COLO668 (cell line): ENCODE measurements at regions not wholly inside any gene's neighbourhood (a gene's known extent, or its start where the extent isn't known, plus 50 kb on each side); places are given as distances from the start of the nearest gene placed in this dataset.
"Not testable (repeated sequence)": the region's sequence is repeated elsewhere in the genome, so short reads cannot be mapped to it uniquely, and the experiment has no call there.

ENCODE experiments used
- DNase-seq: peaks from one replicate; lab custom pipeline; 2025; ENCODE audit not compliant: unreplicated experiment; lab: John Stamatoyannopoulos, UW

DNA sequence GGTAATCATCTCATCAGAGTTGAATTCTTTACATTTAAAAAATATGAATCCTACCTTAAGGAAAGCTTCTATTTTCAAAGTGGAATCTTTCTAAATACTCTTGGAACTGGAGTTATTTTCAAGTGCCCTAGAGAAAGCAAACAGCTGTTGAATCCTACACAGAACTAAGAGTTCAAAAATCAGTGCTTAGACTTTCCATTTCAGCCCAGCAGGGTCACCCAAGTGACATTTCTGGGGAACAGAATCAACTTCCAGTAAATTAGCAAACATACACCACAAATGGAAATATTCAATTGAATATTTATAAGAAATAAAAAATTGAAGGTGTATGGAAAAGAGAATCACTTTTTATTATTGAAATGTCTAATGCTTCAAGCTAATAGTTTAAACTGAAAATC lies 427.7 kb upstream of the NOX3 start:
- no peak for DNase-seq

GRCh38 chr6:155882527-155883333 lies 427.1 kb upstream of the NOX3 start:
- DNase-seq = no peak

GRCh38 chr6:155881826-155882526 lies 426.3 kb upstream of the NOX3 start:
- no peak for DNase-seq

- DNase-seq = no peak
Measured at GRCh38 chr6:155880900-155881299, 425.3 kb upstream of the NOX3 start.

- no peak for DNase-seq
Measured at GRCh38 chr6:155872961-155873360, 417.3 kb upstream of the NOX3 start.

DNA sequence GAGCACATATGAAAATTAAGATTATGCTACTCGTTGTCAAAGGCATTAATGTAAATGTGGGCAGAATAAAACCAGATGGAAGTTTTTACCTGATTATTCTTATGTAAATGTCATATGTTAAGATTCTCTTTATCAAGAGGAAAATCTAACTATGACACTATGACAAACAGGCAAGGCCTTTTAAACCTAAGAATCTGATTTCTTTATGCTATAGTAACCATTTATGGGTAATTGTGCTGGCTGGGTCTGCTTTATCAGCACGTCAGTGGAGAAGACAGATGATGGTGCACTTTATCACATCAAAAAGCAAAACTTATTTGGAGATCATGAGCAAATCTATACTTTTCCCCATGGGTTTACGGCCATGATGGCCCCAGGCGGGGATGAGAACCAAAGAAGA lies 412.0 kb upstream of the NOX3 start:
- no peak for DNase-seq

DNA sequence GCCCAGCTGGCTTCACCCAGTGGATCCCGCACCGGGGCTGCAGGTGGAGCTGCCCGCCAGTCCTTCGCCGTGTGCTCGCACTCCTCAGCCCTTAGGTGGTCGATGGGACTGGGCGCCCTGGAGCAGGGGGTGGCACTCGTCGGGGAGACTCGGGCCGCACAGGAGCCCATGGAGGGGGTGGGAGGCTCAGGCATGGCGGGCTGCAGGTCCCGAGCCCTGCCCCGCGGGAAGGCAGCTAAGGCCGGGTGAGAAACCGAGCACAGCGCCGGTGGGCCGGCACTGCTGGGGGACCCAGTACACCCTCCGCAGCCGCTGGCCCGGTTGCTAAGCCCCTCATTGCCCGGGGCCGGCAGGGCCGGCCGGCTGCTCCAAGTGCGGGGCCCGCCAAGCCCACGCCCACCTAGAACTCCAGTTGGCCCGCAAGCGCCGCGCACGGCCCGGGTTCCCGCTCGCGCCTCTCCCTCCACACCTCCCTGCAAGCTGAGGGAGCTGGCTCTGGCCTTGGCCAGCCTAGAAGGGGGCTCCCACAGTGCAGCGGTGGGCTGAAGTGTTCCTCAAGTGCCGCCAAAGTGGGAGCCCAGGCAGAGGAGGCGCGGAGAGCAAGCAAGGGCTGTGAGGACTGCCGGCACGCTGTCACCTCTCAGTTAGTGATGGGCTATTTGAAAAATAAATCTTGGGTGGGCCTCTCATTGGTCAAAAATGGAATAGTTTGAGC lies 411.2 kb upstream of the NOX3 start:
- DNase-seq = not testable (repeated sequence)

DNA sequence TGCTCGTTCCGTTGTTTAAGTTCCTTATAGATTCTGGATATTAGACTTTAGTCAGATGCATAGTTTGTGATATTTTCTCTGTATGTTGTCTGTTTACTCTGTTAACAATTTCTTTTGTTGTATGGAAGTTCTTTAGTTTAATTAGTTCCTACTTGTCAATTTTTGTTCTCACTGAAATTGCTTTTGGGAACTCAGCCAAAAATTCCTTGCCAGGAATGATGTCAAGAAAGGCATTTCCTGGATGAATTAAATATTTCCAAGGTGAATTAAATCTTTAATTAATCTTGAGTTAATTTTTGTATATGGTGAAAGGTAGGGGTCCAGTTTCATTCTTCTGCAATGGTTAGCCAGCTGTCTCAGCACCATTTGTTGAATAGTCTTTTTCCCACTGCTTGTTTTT lies 406.2 kb upstream of the NOX3 start:
- DNase-seq = no peak

DNA sequence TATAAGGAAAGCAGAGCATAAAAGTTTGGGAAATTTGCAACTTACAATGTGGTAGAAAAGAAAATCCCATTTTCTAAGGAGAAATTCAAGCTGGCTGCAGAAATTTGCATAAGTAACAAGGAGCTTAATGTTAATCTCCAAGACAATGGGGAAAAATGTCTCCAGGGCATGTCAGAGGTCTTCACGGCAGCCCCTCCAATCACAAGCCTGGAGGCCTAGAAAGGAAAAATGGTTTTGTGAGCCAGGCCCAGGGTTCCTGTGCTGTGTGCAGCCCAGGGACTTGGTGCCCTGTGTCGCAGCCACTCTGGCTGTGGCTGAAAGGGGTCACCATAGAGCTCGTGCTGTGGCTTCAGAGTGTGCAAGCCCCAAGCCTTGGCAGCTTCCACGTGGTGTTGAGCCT lies 403.3 kb upstream of the NOX3 start:
- DNase-seq = not testable (repeated sequence)

DNA sequence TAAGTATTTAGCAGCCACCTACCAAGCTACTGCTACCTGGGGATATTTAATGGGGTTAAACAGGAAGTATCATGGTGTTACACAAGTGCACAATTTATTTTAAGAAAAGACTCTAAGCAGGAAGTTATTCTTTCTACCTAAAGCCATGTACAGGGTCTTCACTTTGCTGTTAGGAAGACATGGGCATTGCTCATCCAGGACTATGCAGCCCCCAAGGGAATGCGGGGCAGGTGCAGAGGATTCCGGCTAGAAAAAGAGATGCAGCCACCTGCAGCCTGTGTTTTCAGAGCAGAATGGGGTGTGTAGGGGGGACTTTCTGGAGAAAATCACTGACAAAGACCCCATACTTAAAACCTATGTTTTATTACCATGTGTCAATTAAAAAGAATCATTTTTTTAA lies 399.1 kb upstream of the NOX3 start:
- DNase-seq = no peak

DNA sequence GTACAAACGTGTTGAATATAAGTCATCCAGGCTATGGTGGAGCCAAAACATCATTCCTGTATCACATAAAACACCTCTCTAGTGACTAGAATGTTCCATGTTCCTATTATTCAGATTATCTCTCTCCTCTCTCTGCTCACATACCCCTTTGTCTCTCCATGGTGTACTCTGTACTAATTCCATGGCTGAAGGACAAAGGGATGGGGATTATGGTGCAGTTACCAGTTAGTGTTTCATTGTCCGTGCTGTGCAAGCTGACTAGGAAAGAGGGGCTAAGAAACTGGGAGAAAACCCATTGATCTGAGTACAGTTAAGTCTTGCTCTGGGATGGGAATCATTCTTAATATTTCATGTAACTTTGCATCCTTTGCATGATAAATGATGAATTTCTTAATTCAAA lies 397.4 kb upstream of the NOX3 start:
- DNase-seq = no peak

DNA sequence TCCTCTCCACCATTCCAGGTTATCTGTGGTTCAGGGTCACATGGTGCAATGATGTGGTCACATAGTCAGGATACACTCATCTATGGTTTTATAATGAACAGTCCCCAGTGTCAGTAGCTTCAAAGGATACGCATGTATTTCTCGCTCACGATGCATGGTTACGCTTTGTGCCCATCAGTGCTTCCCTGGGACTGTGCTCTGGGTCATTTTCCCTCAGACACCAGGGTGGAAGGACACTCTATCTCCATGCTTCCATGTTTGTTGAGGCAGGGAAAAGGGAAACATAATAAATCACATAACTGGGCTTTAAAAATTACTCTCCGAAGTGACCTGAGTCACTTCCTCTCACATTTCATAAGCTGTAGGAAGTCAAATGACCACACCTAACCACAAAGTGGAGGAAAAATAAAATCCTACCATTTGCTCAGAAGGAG lies 394.8 kb upstream of the NOX3 start:
- no peak for DNase-seq

- no peak for DNase-seq
Measured at GRCh38 chr6:155847711-155848110, 392.1 kb upstream of the NOX3 start.

DNA sequence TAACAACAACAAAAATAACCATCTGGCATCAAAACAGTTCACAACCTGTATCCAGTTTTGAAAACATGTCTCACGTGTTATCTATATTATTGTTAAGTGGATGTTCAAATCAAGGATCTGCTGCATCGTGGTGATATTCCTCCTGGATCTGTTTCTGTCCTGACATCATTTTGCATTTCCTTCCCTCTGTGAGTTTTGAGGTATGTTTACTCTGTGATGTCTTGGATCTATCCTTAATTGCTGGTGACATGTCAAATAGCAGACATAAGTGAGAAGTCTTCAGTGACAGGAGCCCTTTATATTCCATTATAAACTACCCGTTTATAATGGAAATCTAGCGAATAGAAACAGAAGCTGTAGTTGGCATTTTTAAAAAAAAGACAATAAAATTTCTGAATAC lies 381.8 kb upstream of the NOX3 start:
- no peak for DNase-seq

- DNase-seq = no peak
Measured at GRCh38 chr6:155832596-155832995, 377.0 kb upstream of the NOX3 start.

DNA sequence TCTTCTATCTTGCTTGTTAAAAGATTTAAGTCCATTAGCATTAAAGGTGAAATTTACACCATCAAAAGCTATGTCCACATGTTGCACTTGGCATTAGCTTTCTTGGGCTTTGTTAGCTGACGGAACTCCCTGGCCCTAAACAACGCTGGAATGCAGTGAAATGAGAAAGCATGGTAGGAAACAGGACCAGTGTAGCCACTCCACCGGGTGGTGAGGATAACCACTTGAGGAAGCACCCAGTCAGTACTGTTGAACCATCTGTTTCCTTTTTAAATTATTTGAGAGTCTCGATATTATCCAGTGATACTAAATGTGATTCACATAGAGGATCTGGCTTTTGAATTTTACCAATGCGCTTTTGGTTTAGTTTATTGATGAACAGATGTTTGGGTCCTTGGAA lies 374.9 kb upstream of the NOX3 start:
- no peak for DNase-seq

DNA sequence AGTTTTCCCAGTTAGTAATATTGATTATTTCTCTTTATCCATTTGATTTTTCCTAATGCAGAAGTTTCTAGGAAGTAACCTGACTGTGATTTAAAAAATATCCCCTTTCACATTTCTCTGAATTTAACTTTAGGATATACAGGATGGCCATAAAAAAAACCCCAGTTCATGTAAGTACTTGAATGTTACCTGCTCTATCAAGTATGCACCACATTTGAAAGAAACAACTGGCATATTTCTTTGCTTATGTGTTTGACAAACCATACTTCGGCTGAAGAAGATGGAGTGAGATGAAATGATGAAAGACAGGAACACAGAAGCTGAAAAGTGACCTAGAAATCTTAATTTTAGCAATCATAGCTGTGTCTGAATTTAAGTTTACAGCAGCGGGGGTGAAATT lies 374.0 kb upstream of the NOX3 start:
- no peak for DNase-seq

DNA sequence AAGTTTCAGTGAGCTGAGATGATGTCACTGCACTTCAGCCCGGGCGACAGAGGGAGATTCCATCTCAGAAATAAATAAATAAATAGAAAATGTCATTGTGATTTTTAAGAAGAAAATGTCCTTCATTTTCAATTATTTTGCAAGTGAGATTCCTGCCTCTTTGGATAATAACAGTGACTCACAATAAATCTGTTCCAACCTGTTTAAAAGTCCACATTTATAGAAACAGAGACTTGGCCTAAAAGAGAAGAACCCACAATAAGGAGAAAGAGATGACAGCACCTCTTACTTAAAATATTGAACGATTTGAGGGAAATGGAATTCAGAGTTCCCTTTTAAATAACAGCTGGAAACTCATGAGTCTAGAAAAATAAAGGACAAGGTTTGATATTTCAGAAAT lies 373.4 kb upstream of the NOX3 start:
- DNase-seq = no peak

- DNase-seq = no peak
Measured at GRCh38 chr6:155818698-155819097, 363.1 kb upstream of the NOX3 start.

GRCh38 chr6:155813548-155813947 lies 357.9 kb upstream of the NOX3 start:
- DNase-seq = no peak

- DNase-seq = no peak
Measured at GRCh38 chr6:155807243-155807642, 351.6 kb upstream of the NOX3 start.

- DNase-seq = no peak
Measured at GRCh38 chr6:155801046-155801445, 345.4 kb upstream of the NOX3 start.
